Neuronal stem cell (in vitro differentiated cells): ENCODE measurements at regions not wholly inside any gene's neighbourhood (a gene's known extent, or its start where the extent isn't known, plus 50 kb on each side); places are given as distances from the start of the nearest gene placed in this dataset.

Experiments used
- DNase-seq: peaks from one replicate; pipeline ENCODE4 v3.0.0-alpha.2; 2013; ENCODE audit warnings: low spot score
- H2AFZ ChIP-seq: one replicate; pipeline ENCODE4 v1.6.1; 2013; ENCODE audit warnings: mild to moderate bottlenecking, low read length, inconsistent platforms
- H2AK5ac ChIP-seq: 2 replicates; pipeline ENCODE4 v1.6.1; 2013; ENCODE audit warnings: low read depth, mild to moderate bottlenecking, inconsistent platforms, low read length, moderate library complexity, mixed read lengths
- H2BK120ac ChIP-seq: 2 replicates; pipeline ENCODE4 v1.6.1; 2013; ENCODE audit warnings: low read depth, mild to moderate bottlenecking, inconsistent platforms, low read length, moderate library complexity, mixed read lengths
- H2BK12ac ChIP-seq: one replicate; pipeline ENCODE4 v1.6.1; 2013; ENCODE audit warnings: low read length, inconsistent platforms
- H2BK15ac ChIP-seq: 2 replicates; pipeline ENCODE4 v1.6.1; 2013; ENCODE audit warnings: mild to moderate bottlenecking, low read length, inconsistent platforms, mixed read lengths
- H2BK5ac ChIP-seq: one replicate; pipeline ENCODE4 v1.6.1; 2013; ENCODE audit warnings: inconsistent platforms, mild to moderate bottlenecking, low read length, moderate library complexity
- H3K14ac ChIP-seq: one replicate; pipeline ENCODE4 v1.6.1; 2013; ENCODE audit warnings: low read length, inconsistent platforms
- H3K18ac ChIP-seq: 2 replicates; pipeline ENCODE4 v1.6.1; 2013; ENCODE audit warnings: low read length, inconsistent platforms
- H3K23ac ChIP-seq: 2 replicates; pipeline ENCODE4 v1.6.1; 2013; ENCODE audit warnings: low read depth, mild to moderate bottlenecking, mixed read lengths, low read length, inconsistent platforms; ENCODE audit not compliant: poor library complexity
- H3K27ac ChIP-seq: replicated peaks from 3 replicates; pipeline ENCODE4 v1.5.1; 2013; ENCODE audit warnings: low read length, inconsistent platforms
- H3K27me3 ChIP-seq, 3 experiments: 2 replicates each; pipeline ENCODE4 v1.6.1; 2013; ENCODE audit warnings: low read length in 3 of 3, mild to moderate bottlenecking in 2 of 3, inconsistent platforms in 1 of 3, low read depth in 1 of 3, mixed read lengths in 1 of 3, moderate library complexity in 1 of 3; ENCODE audit not compliant: control insufficient read depth in 3 of 3, insufficient read depth in 3 of 3
- H3K36me3 ChIP-seq, 2 donors: replicated peaks in 1 of 2; 2 replicates each; pipeline ENCODE4 v1.6.1; 2013; ENCODE audit warnings: low read length in 2 of 2; ENCODE audit not compliant: control insufficient read depth in 2 of 2, insufficient read depth in 2 of 2
- H3K4ac ChIP-seq: 2 replicates; pipeline ENCODE4 v1.6.1; 2013; ENCODE audit warnings: inconsistent platforms, mild to moderate bottlenecking, low read length, moderate library complexity
- H3K4me1 ChIP-seq, 2 donors: 1 replicate in 1 of 2; 2 replicates in 1 of 2; pipeline ENCODE4 v1.6.1; 2013; ENCODE audit warnings: low read length in 2 of 2, low read depth in 1 of 2; ENCODE audit not compliant: control insufficient read depth in 2 of 2, insufficient read depth in 1 of 2
- H3K4me2 ChIP-seq: one replicate; pipeline ENCODE4 v1.6.1; 2013; ENCODE audit warnings: mild to moderate bottlenecking, low read length, inconsistent platforms; ENCODE audit not compliant: insufficient read depth, poor library complexity, severe bottlenecking
- H3K4me3 ChIP-seq, 2 donors: 2 replicates each; pipeline ENCODE4 v1.5.1; 2013; ENCODE audit warnings: low read length in 2 of 2, mild to moderate bottlenecking in 2 of 2, inconsistent platforms in 1 of 2, moderate library complexity in 1 of 2
- H3K79me1 ChIP-seq: one replicate; pipeline ENCODE4 v1.6.1; 2013; ENCODE audit warnings: low read depth, mild to moderate bottlenecking, inconsistent platforms, low read length, moderate library complexity
- H3K9ac ChIP-seq: one replicate; pipeline ENCODE4 v1.6.1; 2013; ENCODE audit warnings: mild to moderate bottlenecking, low read depth, low read length, inconsistent platforms; ENCODE audit not compliant: poor library complexity
- H3K9me3 ChIP-seq, 2 donors: replicated peaks in 1 of 2; 2 replicates each; pipeline versions ENCODE3 to v1.6.1; 2013; ENCODE audit warnings: low read length in 2 of 2, mild to moderate bottlenecking in 2 of 2, inconsistent platforms in 1 of 2, low read depth in 1 of 2, mixed read lengths in 1 of 2, moderate library complexity in 1 of 2; ENCODE audit not compliant: control insufficient read depth in 2 of 2, insufficient read depth in 1 of 2
- H4K8ac ChIP-seq: one replicate; pipeline ENCODE4 v1.6.1; 2013; ENCODE audit warnings: low read depth, mild to moderate bottlenecking, inconsistent platforms, low read length, moderate library complexity
- H4K91ac ChIP-seq: one replicate; pipeline ENCODE4 v1.6.1; 2013; ENCODE audit warnings: low read length, low read depth, mild to moderate bottlenecking, inconsistent platforms; ENCODE audit not compliant: poor library complexity
- WGBS, 2 donors: extraction: QIAGEN DNeasy Blood & Tissue Kit; methylation state at CpG; one replicate each; pipeline ENCODE4 v1.1.7; 2013; ENCODE audit warnings: missing lambda C conversion rate in 2 of 2, mixed read lengths in 1 of 2; ENCODE audit not compliant: insufficient read length in 2 of 2, insufficient replicate concordance in 1 of 2; ENCODE audit errors: extremely low coverage in 2 of 2; 5-methylcytosine and 5-hydroxymethylcytosine counted together

- H4K8ac ChIP-seq = no peak overlapping the region
- H3K23ac ChIP-seq = no peak overlapping the region
- H3K36me3 ChIP-seq = no peaks in the 10 kb centered on the region
- WGBS, 2 donors = no CpG with 5 or more reads among the region's 1 CpG
- no peak overlapping the region for H2AFZ ChIP-seq
- no peak overlapping the region for H3K14ac ChIP-seq
- H3K9ac ChIP-seq = no peak overlapping the region
- H3K4me2 ChIP-seq = no peak overlapping the region
- no peaks in the 10 kb centered on the region for H3K4me1 ChIP-seq
- no peak overlapping the region for H3K27ac ChIP-seq
- no peaks in the 10 kb centered on the region for H3K27me3 ChIP-seq
- no peak overlapping the region for H2BK12ac ChIP-seq
- no peak overlapping the region for H2BK120ac ChIP-seq
- H3K4me3 ChIP-seq = no peak overlapping the region
- H2AK5ac ChIP-seq = no peak overlapping the region
- DNase-seq = no peak
- H3K9me3 ChIP-seq = no peaks in the 10 kb centered on the region
- no peaks in the 10 kb centered on the region for H3K79me1 ChIP-seq
- H3K18ac ChIP-seq = no peak overlapping the region
- no peak overlapping the region for H2BK5ac ChIP-seq
- no peak overlapping the region for H4K91ac ChIP-seq
- H3K4ac ChIP-seq = no peak overlapping the region
- no peak overlapping the region for H2BK15ac ChIP-seq
These were observed 448.7 kb upstream of the NETO1 start for GRCh38 chr18:73316513-73316912.

- Histone ChIP-seq H2BK15ac (no peak overlapping the region), H4K91ac (no peak overlapping the region), H4K8ac (no peak overlapping the region), H3K4me3 (no peak overlapping the region), H2BK12ac (no peak overlapping the region), H2AFZ (no peak overlapping the region), H3K4me1 (no peaks in the 10 kb centered on the region), H3K27me3 (no peaks in the 10 kb centered on the region), H3K14ac (no peak overlapping the region), H3K9me3 (no peaks in the 10 kb centered on the region), H2BK5ac (no peak overlapping the region), H3K4ac (no peak overlapping the region), H3K79me1 (no peaks in the 10 kb centered on the region), H2AK5ac (no peak overlapping the region), H2BK120ac (no peak overlapping the region), H3K4me2 (no peak overlapping the region), H3K27ac (no peak overlapping the region), H3K18ac (no peak overlapping the region), H3K23ac (no peak overlapping the region), H3K9ac (no peak overlapping the region), H3K36me3 (no peaks in the 10 kb centered on the region)
- DNase-seq = no peak
These were observed 447.6 kb upstream of the NETO1 start for GRCh38 chr18:73315381-73315780.

- no peak overlapping the region for H2BK15ac ChIP-seq
- no peak overlapping the region for H4K91ac ChIP-seq
- H3K23ac ChIP-seq = no peak overlapping the region
- no peaks in the 10 kb centered on the region for H3K79me1 ChIP-seq
- no peak overlapping the region for H2AK5ac ChIP-seq
- H3K9me3 ChIP-seq = no peaks in the 10 kb centered on the region
- no peak overlapping the region for H3K4ac ChIP-seq
- H3K4me1 ChIP-seq = no peaks in the 10 kb centered on the region
- no peak overlapping the region for H2BK12ac ChIP-seq
- no peak overlapping the region for H2BK5ac ChIP-seq
- no peak overlapping the region for H3K4me2 ChIP-seq
- no peak overlapping the region for H3K18ac ChIP-seq
- DNase-seq = no peak
- no peak overlapping the region for H4K8ac ChIP-seq
- H3K9ac ChIP-seq = no peak overlapping the region
- no peaks in the 10 kb centered on the region for H3K27me3 ChIP-seq
- no peak overlapping the region for H2BK120ac ChIP-seq
- H3K14ac ChIP-seq = no peak overlapping the region
- H2AFZ ChIP-seq = no peak overlapping the region
- H3K36me3 ChIP-seq = no peaks in the 10 kb centered on the region
- no peak overlapping the region for H3K27ac ChIP-seq
- H3K4me3 ChIP-seq = no peak overlapping the region
These were observed 445.7 kb upstream of the NETO1 start for GRCh38 chr18:73313476-73313875.

- Histone ChIP-seq H3K4ac (no peak overlapping the region), H2AFZ (no peak overlapping the region), H3K4me3 (no peak overlapping the region), H2BK12ac (no peak overlapping the region), H3K23ac (no peak overlapping the region), H2AK5ac (no peak overlapping the region), H2BK120ac (no peak overlapping the region), H4K8ac (no peak overlapping the region), H3K4me1 (no peaks in the 10 kb centered on the region), H2BK15ac (no peak overlapping the region), H3K4me2 (no peak overlapping the region), H2BK5ac (no peak overlapping the region), H3K36me3 (no peaks in the 10 kb centered on the region), H3K79me1 (no peaks in the 10 kb centered on the region), H3K18ac (no peak overlapping the region), H3K9me3 (no peaks in the 10 kb centered on the region), H3K9ac (no peak overlapping the region), H4K91ac (no peak overlapping the region), H3K27me3 (no peaks in the 10 kb centered on the region), H3K14ac (no peak overlapping the region), H3K27ac (no peak overlapping the region)
- DNase-seq = no peak
- no CpG with 5 or more reads among the region's 2 CpGs for WGBS, 2 donors
These were observed 428.9 kb upstream of the NETO1 start for GRCh38 chr18:73296686-73297085.
